Breast epithelium (tissue), 3 donors: ENCODE measurements at regions not wholly inside any gene's neighbourhood (a gene's known extent, or its start where the extent isn't known, plus 50 kb on each side); places are given as distances from the start of the nearest gene placed in this dataset.

Experiments
- POLR2A ChIP-seq: fragments of 450-650 bp; IDR thresholded peaks from one replicate; pipeline ENCODE4 v1.6.1; 2016; ENCODE audit warnings: antibody characterized with exemption, mild to moderate bottlenecking, moderate library complexity
- TF ChIP-seq, protein P1 (sequence below), 3 donors: fragments of 450-650 bp; IDR thresholded peaks; one replicate each; pipeline ENCODE4 v1.5.1; 2016 to 2017; ENCODE audit warnings: antibody characterized with exemption in 3 of 3, mild to moderate bottlenecking in 3 of 3, moderate library complexity in 3 of 3

DNA sequence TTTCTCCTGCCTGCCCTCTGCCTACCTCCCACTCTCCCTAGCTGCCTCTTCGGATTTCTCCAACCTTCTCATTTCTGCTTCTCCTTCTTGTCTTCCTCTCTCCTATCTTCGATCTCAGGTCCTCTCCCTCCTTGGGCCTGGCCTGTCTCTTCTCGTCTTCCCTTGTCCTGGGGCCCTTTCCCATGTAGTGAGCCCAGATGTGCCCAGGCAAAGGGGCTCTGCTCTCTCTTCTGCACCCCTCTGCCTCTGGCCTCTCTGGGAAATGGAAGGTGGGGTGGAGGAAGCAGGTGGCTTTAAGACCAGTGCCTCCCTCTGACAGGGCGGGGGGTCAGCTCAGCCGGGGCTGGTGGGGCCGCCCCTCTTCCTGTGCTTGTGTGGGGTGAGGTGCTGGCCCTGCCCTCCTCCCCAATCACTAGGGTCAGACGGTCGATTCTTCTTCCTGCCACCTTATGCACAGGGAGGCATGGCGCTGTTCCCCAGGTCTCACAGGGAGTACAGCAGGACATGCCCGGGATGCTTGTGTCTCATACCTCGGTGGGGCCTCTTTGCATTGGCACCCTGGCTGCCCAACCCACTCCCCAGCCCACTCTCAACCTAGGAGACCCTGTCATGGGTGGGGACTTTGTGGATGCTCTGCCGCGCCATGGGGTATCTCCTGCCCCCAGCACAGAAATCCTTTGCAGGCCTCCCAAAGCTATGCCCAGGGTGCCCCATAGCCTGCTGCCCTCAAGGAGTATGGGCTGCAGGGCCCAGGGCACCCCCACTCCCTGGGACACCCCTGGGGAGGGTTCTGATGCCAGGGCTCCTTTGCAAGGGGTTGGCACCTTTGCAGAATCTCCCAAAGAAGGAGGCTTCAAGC is 213.8 kb upstream of the HAAO start:
- TF ChIP-seq, protein P1, sequence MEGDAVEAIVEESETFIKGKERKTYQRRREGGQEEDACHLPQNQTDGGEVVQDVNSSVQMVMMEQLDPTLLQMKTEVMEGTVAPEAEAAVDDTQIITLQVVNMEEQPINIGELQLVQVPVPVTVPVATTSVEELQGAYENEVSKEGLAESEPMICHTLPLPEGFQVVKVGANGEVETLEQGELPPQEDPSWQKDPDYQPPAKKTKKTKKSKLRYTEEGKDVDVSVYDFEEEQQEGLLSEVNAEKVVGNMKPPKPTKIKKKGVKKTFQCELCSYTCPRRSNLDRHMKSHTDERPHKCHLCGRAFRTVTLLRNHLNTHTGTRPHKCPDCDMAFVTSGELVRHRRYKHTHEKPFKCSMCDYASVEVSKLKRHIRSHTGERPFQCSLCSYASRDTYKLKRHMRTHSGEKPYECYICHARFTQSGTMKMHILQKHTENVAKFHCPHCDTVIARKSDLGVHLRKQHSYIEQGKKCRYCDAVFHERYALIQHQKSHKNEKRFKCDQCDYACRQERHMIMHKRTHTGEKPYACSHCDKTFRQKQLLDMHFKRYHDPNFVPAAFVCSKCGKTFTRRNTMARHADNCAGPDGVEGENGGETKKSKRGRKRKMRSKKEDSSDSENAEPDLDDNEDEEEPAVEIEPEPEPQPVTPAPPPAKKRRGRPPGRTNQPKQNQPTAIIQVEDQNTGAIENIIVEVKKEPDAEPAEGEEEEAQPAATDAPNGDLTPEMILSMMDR (IDR thresholded peaks at IDR 0.05) = no peak
- TF ChIP-seq POLR2A = no peak
